Body of pancreas (tissue), 4 donors: ENCODE measurements at regions not wholly inside any gene's neighbourhood (a gene's known extent, or its start where the extent isn't known, plus 50 kb on each side); places are given as distances from the start of the nearest gene placed in this dataset.

Experiments used
- ATAC-seq: fragments of 150-250 bp; one replicate; pipeline ENCODE4 v1.9.1; 2016
- DNase-seq, 4 donors: peaks; one replicate each; pipeline ENCODE4 v3.0.0-alpha.2; 2019
- H3K27ac ChIP-seq, 4 donors: fragments of 200-600 bp; sonication (generic); 1 replicate in 3 of 4; 2 replicates in 1 of 4; pipeline versions ENCODE4 v1.5.1 to v1.6.1; 2016 to 2019; ENCODE audit warnings: mild to moderate bottlenecking in 1 of 4, mixed read lengths in 1 of 4, moderate library complexity in 1 of 4
- H3K27me3 ChIP-seq, 2 donors: fragments of 200-600 bp; sonication (generic); one replicate each; pipeline ENCODE4 v1.6.0; 2016; ENCODE audit warnings: mild to moderate bottlenecking in 1 of 2
- H3K36me3 ChIP-seq, 2 donors: fragments of 200-600 bp; sonication (generic); replicated peaks in 1 of 2; 2 replicates each; pipeline ENCODE4 v1.5.1; 2016; ENCODE audit warnings: low read depth in 2 of 2; ENCODE audit not compliant: insufficient read depth in 1 of 2
- H3K4me1 ChIP-seq: fragments of 200-600 bp; sonication (generic); one replicate; pipeline ENCODE4 v1.6.0; 2016
- H3K4me3 ChIP-seq, 2 donors: fragments of 200-600 bp; sonication (generic); 1 replicate in 1 of 2; 2 replicates in 1 of 2; pipeline ENCODE4 v1.5.1; 2016 to 2019
- H3K9me3 ChIP-seq, 3 donors: fragments of 200-600 bp; sonication (generic); 1 replicate in 2 of 3; 2 replicates in 1 of 3; pipeline ENCODE4 v1.5.1; 2016
- POLR2A ChIP-seq, 3 donors: fragments of 450-650 bp; IDR thresholded peaks; one replicate each; pipeline ENCODE4 v1.6.1; 2016; ENCODE audit warnings: antibody characterized with exemption in 3 of 3, mild to moderate bottlenecking in 2 of 3
- WGBS, 2 donors: methylation state at CpG; one replicate each; pipeline ENCODE4 v1.1.5; 2017; 5-methylcytosine and 5-hydroxymethylcytosine counted together
- intact Hi-C: fragments of 100-400 bp; cut with DNase I; formaldehyde crosslinking; loops from one replicate; pipeline ENCODE4 v1.15.1; 2023
- TF ChIP-seq, protein P1 (sequence below), 7 experiments: fragments of 450-650 bp in 4 of 7; fragments of 200-600 bp in 3 of 7; sonication (generic) in 3 of 7; IDR thresholded peaks; one replicate each; pipeline ENCODE4 v1.5.1; 2016 to 2019; ENCODE audit warnings: antibody characterized with exemption in 7 of 7

GRCh38 chr2:16397681-16398475 is 267.8 kb downstream of the CYRIA start:
- no peak overlapping the region for H3K4me3 ChIP-seq
- no peak for DNase-seq
- TF ChIP-seq POLR2A (IDR thresholded peaks at IDR 0.05) = no peak
- TF ChIP-seq, protein P1, sequence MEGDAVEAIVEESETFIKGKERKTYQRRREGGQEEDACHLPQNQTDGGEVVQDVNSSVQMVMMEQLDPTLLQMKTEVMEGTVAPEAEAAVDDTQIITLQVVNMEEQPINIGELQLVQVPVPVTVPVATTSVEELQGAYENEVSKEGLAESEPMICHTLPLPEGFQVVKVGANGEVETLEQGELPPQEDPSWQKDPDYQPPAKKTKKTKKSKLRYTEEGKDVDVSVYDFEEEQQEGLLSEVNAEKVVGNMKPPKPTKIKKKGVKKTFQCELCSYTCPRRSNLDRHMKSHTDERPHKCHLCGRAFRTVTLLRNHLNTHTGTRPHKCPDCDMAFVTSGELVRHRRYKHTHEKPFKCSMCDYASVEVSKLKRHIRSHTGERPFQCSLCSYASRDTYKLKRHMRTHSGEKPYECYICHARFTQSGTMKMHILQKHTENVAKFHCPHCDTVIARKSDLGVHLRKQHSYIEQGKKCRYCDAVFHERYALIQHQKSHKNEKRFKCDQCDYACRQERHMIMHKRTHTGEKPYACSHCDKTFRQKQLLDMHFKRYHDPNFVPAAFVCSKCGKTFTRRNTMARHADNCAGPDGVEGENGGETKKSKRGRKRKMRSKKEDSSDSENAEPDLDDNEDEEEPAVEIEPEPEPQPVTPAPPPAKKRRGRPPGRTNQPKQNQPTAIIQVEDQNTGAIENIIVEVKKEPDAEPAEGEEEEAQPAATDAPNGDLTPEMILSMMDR (IDR thresholded peaks at IDR 0.05) = no peak
- intact Hi-C loops = no loop called here
- no peaks in the 10 kb centered on the region for H3K9me3 ChIP-seq
- H3K27me3 ChIP-seq = no peaks in the 10 kb centered on the region
- H3K4me1 ChIP-seq = peaks cover 10% of the 10 kb centered on the region
- H3K27ac ChIP-seq = no peak overlapping the region
- no peaks in the 10 kb centered on the region for H3K36me3 ChIP-seq
- 75 to 84% methylated on average over 6 of the region's 6 CpGs for WGBS, 2 donors
- ATAC-seq = no peak

- intact Hi-C loops = no loop called here
- H3K27me3 ChIP-seq = no peaks in the 10 kb centered on the region
- ATAC-seq (no peak), DNase-seq (no peak)
- no peak overlapping the region for H3K4me3 ChIP-seq
- 82 to 93% methylated on average over 2 to 3 of the region's 3 CpGs for WGBS, 2 donors
- no peak for TF ChIP-seq POLR2A (IDR thresholded peaks at IDR 0.05)
- TF ChIP-seq, protein P1 (IDR thresholded peaks at IDR 0.05) = no peak
- no peaks in the 10 kb centered on the region for H3K9me3 ChIP-seq
- H3K4me1 ChIP-seq = peaks cover 16% of the 10 kb centered on the region
- no peaks in the 10 kb centered on the region for H3K36me3 ChIP-seq
- no peak overlapping the region for H3K27ac ChIP-seq
These were observed 268.6 kb downstream of the CYRIA start for GRCh38 chr2:16396986-16397385.

GRCh38 chr2:16396171-16396570 is 269.5 kb downstream of the CYRIA start:
- Histone ChIP-seq H3K4me1 (peaks cover 16% of the 10 kb centered on the region), H3K36me3 (no peaks in the 10 kb centered on the region), H3K9me3 (no peaks in the 10 kb centered on the region), H3K27me3 (no peaks in the 10 kb centered on the region), H3K27ac (no peak overlapping the region), H3K4me3 (no peak overlapping the region)
- WGBS, 2 donors = 80 to 81% methylated on average over 10 of the region's 10 CpGs
- intact Hi-C loops = no loop called here
- no peak for DNase-seq
- ATAC-seq = no peak
- TF ChIP-seq POLR2A (IDR thresholded peaks at IDR 0.05) = no peak
- TF ChIP-seq, protein P1 (IDR thresholded peaks at IDR 0.05) = no peak

- Histone ChIP-seq H3K27ac (no peak overlapping the region), H3K4me3 (no peak overlapping the region), H3K9me3 (no peaks in the 10 kb centered on the region), H3K36me3 (no peaks in the 10 kb centered on the region), H3K27me3 (no peaks in the 10 kb centered on the region), H3K4me1 (peaks cover 16% of the 10 kb centered on the region)
- WGBS, 2 donors = 50 to 95% methylated on average over 1 of the region's 1 CpG
- TF ChIP-seq, protein P1 (IDR thresholded peaks at IDR 0.05) = no peak
- TF ChIP-seq POLR2A (IDR thresholded peaks at IDR 0.05) = no peak
- intact Hi-C loops = no loop called here
- no peak for ATAC-seq
- DNase-seq = no peak
These were observed 270.0 kb downstream of the CYRIA start for GRCh38 chr2:16395601-16396000.
